GM13977 (cell line): ENCODE measurements at regions not wholly inside any gene's neighbourhood (a gene's known extent, or its start where the extent isn't known, plus 50 kb on each side); places are given as distances from the start of the nearest gene placed in this dataset.

Experiments
- DNase-seq: peaks from one replicate; pipeline ENCODE4 v3.0.0; 2012; ENCODE audit warnings: low spot score
- in situ Hi-C: fragments of 300-500 bp; cut with MboI; formaldehyde crosslinking; loops from one replicate; pipeline ENCODE4 v1.12.0; 2022; ENCODE audit warnings: low sequenced_read_pairs, low pct_unique_long_range_greater_than_20kb, mixed read lengths, inconsistent platforms; ENCODE audit not compliant: unreplicated experiment
- TF ChIP-seq, protein P1 (sequence below): IDR thresholded peaks from 2 replicates; pipeline ENCODE4 v1.5.1; 2012; ENCODE audit warnings: mild to moderate bottlenecking, control low read depth; ENCODE audit not compliant: insufficient read depth; ENCODE audit errors: extremely low read depth, missing control alignments

DNA sequence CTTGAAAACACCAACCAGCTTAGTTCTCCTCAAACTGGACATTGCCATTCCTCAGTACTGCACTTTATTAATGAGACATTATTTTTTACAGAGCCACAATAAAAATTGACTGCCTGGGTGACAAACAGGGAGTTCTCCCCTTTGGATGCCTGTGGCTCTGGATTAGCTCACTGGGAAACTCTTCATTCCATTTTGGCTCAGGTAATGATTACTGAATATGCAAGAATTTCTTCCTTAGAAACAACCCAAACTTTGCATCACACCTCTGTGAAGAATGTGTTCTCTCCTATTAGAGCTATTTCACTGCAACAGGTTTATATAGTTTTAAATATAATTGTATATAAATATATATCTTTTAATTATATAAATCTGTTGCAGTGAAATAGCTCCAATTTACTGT lies 2065.8 kb downstream of the ARAP2 start:
- no peak for DNase-seq
- in situ Hi-C loops = no loop called here
- TF ChIP-seq, protein P1, sequence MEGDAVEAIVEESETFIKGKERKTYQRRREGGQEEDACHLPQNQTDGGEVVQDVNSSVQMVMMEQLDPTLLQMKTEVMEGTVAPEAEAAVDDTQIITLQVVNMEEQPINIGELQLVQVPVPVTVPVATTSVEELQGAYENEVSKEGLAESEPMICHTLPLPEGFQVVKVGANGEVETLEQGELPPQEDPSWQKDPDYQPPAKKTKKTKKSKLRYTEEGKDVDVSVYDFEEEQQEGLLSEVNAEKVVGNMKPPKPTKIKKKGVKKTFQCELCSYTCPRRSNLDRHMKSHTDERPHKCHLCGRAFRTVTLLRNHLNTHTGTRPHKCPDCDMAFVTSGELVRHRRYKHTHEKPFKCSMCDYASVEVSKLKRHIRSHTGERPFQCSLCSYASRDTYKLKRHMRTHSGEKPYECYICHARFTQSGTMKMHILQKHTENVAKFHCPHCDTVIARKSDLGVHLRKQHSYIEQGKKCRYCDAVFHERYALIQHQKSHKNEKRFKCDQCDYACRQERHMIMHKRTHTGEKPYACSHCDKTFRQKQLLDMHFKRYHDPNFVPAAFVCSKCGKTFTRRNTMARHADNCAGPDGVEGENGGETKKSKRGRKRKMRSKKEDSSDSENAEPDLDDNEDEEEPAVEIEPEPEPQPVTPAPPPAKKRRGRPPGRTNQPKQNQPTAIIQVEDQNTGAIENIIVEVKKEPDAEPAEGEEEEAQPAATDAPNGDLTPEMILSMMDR = no peak

DNA sequence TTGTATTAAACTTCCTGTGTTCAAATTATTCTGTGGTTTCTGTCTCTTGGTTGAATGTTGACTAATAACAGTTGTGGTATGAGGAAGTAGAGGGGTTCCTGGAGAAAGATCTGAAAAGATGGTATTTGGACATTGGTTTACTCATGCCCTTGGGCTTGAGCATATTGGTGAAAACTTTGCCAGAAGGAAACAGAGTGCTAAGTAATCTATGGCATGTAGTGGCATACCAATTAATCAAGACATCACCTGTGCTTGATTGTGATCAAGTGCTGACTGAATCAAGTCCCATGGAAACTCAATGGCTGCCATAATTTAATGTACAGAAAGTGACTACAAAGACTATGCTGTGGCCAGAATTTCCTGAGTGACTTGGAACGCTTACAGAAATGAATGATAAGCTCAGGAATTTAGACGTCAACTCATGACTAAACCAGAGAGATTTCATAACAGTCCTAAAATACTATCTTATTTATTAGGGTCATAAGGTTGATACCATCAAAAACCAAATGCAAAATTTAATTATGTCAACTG lies 2062.9 kb downstream of the ARAP2 start:
- in situ Hi-C loops = no loop called here

DNA sequence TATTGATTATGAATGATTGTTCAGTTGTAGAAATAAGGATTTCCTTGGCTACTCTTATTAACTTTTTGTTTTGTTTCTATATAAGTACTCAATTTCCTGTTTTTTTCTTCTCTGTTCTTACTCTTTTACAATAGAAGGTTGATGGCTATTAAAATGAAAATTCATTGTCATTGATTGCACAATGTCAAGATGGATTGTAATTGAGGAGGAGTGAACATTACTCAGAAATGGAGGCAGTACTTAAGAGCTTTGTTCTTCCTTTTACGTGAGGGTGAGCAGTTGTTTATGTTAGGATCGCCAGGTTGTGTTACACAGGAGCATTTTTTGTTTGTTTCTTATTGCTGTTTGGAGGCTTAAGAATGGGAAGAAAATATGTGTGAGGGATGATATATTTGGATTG lies 2062.4 kb downstream of the ARAP2 start:
- DNase-seq = no peak
- in situ Hi-C loops = no loop called here
- TF ChIP-seq, protein P1 = no peak

More for the DNA sequence above, 2062.9 kb downstream of the ARAP2 start:
- DNase-seq = no peak
- TF ChIP-seq, protein P1 = no peak

DNA sequence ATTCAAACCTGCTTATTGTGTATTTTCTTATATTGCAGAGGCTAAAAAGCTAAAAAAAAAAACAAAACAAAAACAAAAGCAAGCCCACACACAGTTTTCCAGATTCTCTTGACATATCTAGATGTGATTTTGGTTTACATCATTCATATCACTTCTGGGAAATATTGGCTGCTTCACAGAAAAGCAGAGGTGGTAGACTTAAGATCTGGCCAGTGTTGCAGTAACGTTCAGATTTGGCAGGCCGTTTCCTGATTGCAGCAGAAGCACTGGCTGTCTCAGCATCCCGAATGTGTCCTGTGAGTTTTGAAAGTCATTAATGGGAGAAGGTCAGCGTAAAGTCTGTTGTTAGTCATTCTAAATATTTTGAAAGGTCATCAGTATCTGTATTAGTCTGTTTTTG lies 2062.0 kb downstream of the ARAP2 start:
- no peak for DNase-seq
- TF ChIP-seq, protein P1 = no peak
- in situ Hi-C loops = no loop called here

DNA sequence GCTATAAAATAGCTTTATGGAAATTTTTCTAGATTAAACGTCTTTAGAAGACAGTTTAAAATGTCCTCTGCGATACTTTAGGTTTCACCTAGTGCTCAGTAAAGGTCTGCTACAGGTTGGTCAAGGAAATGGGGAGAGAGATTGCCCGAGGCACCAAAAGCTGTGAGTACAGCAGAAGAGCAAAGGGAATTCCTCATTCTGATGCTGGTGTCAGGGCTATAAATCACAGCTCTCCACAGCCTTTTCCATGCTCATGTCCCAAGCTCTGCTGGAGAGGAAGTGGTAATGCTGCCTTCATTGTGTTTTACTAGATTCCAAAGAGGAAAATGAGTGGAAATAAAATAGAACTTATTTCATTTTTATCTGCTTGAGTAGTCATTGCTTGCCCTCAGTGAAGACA lies 2060.4 kb downstream of the ARAP2 start:
- TF ChIP-seq, protein P1 = no peak
- in situ Hi-C loops = no loop called here
- no peak for DNase-seq

DNA sequence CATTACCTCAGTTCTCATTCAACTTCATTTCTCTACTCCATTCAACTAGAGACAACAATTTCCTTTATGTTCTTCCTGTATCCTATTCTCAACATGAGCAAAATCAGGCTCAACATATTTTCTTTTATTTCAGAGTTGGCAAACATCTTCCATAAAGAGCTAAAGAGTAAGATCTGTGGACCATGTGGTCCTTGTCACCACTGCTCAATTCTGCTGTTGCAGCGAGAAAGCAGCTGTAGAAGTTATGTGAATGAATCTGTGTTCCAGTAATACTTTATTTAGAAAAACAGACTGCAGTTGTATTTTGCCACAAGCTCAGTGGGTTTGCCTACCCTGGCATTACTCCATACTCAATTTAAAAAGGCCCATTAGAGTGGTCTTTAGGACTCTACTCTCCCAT lies 2057.3 kb downstream of the ARAP2 start:
- in situ Hi-C loops = no loop called here
- DNase-seq = no peak
- TF ChIP-seq, protein P1 = no peak

DNA sequence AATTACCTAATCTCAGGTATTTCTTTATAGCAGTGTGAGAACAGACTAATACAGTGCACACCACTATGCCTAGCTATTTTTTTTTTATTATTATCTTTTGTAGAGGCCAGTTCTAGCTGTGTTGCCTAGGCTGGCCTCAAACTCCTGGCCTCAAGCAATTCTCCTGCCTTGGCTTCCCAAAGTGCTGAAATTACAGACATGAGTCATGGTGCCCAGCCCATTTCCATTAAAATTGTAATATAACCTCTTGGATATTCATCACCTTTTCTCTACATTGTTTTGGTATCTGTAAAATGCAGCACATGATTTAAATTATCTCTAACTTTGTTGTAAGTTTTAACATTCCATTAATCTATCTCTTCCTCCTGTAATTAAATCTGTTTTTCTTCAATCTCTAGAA lies 2052.9 kb downstream of the ARAP2 start:
- DNase-seq = no peak
- in situ Hi-C loops = no loop called here
- TF ChIP-seq, protein P1 = no peak
